HG02852 (cell line): ENCODE measurements at regions not wholly inside any gene's neighbourhood (a gene's known extent, or its start where the extent isn't known, plus 50 kb on each side); places are given as distances from the start of the nearest gene placed in this dataset.
"Not testable (repeated sequence)": the region's sequence is repeated elsewhere in the genome, so short reads cannot be mapped to it uniquely, and the experiment has no call there.

Experiments used
- ATAC-seq: cut with Tn5 transposase; IDR thresholded peaks from one replicate; pipeline ENCODE4 v1.9.1; 2021; ENCODE audit warnings: mild to moderate bottlenecking, moderate library complexity; ENCODE audit not compliant: unreplicated experiment

GRCh38 chr3:94648270-94649180 is 585.7 kb downstream of the NSUN3 start:
- not testable (repeated sequence) for ATAC-seq

GRCh38 chr3:94654096-94654495 is 591.2 kb downstream of the NSUN3 start:
- no peak for ATAC-seq

GRCh38 chr3:94665922-94666321 is 603.1 kb downstream of the NSUN3 start:
- ATAC-seq, result no peak

GRCh38 chr3:94671078-94671477 is 608.2 kb downstream of the NSUN3 start:
- no peak for ATAC-seq

GRCh38 chr3:94673876-94674275 is 611.0 kb downstream of the NSUN3 start:
- ATAC-seq, result no peak

GRCh38 chr3:94686208-94686607 is 623.3 kb downstream of the NSUN3 start:
- ATAC-seq, result no peak

- ATAC-seq, result no peak
Measured at GRCh38 chr3:94693997-94694640, 631.3 kb downstream of the NSUN3 start.

- ATAC-seq, result no peak
Measured at GRCh38 chr3:94694894-94695293, 632.0 kb downstream of the NSUN3 start.

- no peak for ATAC-seq
Measured at GRCh38 chr3:94704467-94704866, 641.6 kb downstream of the NSUN3 start.

GRCh38 chr3:94709249-94709902 is 646.5 kb downstream of the NSUN3 start:
- ATAC-seq, result no peak

- no peak for ATAC-seq
Measured at GRCh38 chr3:94714194-94714593, 651.3 kb downstream of the NSUN3 start.

- ATAC-seq, result no peak
Measured at GRCh38 chr3:94716326-94717018, 653.6 kb downstream of the NSUN3 start.

- ATAC-seq, result no peak
Measured at GRCh38 chr3:94734206-94734605, 671.3 kb downstream of the NSUN3 start.

GRCh38 chr3:94735354-94735753 is 672.5 kb downstream of the NSUN3 start:
- ATAC-seq, result no peak

GRCh38 chr3:94737116-94737515 is 674.3 kb downstream of the NSUN3 start:
- ATAC-seq, result no peak

GRCh38 chr3:94739420-94739819 is 676.6 kb downstream of the NSUN3 start:
- no peak for ATAC-seq

GRCh38 chr3:94758751-94759150 is 695.9 kb downstream of the NSUN3 start:
- no peak for ATAC-seq

- ATAC-seq, result no peak
Measured at GRCh38 chr3:94772402-94772801, 709.5 kb downstream of the NSUN3 start.

GRCh38 chr3:94775746-94776145 is 712.9 kb downstream of the NSUN3 start:
- no peak for ATAC-seq

- no peak for ATAC-seq
Measured at GRCh38 chr3:94776401-94776915, 713.6 kb downstream of the NSUN3 start.

- ATAC-seq, result no peak
Measured at GRCh38 chr3:94778289-94778688, 715.4 kb downstream of the NSUN3 start.
